HG03060 (cell line): ENCODE measurements at regions not wholly inside any gene's neighbourhood (a gene's known extent, or its start where the extent isn't known, plus 50 kb on each side); places are given as distances from the start of the nearest gene placed in this dataset.

ENCODE experiments used
- ATAC-seq: cut with Tn5 transposase; IDR thresholded peaks from one replicate; pipeline ENCODE4 v1.9.1; 2021; ENCODE audit warnings: low read depth, moderate number of reproducible peaks; ENCODE audit not compliant: unreplicated experiment

GRCh38 chr17:77407321-77408277 lies 266.8 kb downstream of the SEC14L1 start:
- ATAC-seq, result no peak

DNA sequence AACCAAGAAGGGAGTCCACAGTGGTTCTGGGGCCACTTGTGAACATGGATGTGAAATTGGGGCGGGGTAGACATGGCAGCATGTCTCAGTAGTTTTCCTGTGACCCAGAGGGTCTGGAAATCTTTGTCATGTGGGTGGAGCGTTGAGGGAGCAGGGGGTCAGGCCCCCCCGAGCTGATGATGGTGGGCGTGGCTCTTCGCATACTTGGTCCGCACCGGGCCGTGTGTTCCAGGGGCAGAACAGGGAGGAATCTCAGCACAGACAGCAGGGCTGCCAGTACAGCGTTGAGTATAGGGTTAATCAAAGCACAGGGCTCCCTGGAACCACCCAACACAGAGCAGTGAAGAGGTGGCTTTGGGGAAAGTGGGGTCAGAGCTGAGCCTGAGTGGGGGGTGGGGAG lies 267.5 kb downstream of the SEC14L1 start:
- ATAC-seq, result no peak

DNA sequence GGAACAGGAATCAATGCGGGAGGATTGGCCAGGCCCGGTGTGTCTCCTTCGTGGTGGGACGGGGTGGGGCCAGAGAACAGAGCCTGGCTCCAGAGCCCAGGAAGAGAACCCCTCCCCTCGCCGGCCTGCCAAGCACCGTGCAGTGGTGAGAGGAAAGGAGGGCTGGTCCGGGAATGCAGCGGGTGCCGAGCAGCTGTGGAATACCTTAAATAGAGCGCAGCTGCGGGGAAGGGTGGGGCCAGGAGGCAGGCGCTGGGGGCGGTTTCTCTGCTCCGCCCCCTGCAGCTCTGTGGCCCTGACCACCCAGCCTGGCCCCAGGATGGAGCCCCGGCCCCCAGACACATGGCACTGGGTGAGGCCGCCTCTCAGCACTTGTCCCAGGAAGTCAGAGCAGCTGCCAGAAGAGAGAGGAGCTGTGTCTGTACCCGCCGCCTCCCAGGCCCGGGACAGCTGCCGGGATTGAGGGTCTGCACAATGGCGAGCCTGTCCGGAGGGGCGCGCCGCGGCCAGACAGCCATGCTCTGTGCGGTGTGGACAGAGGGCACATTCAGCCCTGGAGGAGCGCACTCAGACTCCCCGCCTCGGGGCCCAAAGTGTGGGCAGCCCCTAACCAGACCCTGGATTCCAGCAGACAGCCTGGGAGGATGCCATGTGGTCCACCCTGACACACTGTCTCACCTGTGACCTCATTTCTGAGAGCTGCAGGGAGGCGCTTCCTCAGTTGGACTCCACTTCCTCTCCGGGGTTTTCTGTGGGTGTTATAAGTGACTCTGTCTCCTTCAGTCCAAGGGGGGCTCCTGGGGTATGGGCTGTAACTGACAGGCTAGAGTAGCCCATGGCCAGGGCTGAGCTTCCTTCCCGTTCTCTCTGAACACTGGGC lies 268.8 kb downstream of the SEC14L1 start:
- ATAC-seq, result no peak

GRCh38 chr17:77410470-77410869 lies 269.7 kb downstream of the SEC14L1 start:
- ATAC-seq, result no peak

- ATAC-seq, result no peak
These were observed 274.1 kb downstream of the SEC14L1 start for GRCh38 chr17:77414811-77415400.

GRCh38 chr17:77416105-77416713 lies 275.4 kb downstream of the SEC14L1 start:
- no peak for ATAC-seq

- no peak for ATAC-seq
These were observed 276.8 kb downstream of the SEC14L1 start for GRCh38 chr17:77417575-77417974.

DNA sequence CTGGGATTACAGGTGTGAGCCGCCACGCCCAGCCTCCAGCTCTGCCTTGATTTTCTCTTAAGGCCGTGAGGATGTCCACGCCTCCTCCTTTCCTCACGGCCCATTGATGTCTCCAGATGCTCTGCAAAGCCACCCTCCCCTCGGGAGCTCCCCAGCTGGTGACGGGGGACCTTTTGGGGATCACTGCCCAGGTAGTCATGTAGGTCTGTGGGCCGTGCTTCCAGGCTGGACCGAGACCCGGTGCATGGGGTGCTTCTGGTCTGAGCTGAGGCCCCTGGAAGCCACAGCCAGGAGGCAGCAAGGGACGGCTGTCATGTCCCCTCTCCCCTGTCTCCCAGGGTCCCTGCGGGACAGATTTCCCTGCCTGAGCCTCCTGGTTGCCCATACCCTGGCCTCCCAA lies 277.8 kb downstream of the SEC14L1 start:
- no peak for ATAC-seq

DNA sequence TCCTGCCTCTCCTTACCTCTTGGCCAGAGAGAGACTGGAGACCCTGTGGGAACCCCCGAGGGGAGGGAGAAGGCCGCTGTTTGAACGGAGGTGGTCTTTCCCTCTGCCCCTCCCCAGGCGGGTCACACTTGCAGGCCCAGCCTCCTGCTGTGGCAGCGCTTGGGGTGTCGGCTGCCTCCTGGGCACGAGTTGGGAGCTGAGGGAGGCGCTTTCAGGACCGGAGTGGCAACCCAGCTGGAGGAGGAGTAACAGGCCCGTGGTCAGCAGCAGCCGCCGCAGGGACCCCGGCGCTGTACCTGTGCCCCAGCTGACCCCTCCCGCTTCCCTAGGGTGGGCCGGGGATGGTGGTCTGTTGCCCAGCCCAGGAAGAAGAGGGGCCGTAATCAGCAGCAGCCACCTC lies 278.3 kb downstream of the SEC14L1 start:
- no peak for ATAC-seq

DNA sequence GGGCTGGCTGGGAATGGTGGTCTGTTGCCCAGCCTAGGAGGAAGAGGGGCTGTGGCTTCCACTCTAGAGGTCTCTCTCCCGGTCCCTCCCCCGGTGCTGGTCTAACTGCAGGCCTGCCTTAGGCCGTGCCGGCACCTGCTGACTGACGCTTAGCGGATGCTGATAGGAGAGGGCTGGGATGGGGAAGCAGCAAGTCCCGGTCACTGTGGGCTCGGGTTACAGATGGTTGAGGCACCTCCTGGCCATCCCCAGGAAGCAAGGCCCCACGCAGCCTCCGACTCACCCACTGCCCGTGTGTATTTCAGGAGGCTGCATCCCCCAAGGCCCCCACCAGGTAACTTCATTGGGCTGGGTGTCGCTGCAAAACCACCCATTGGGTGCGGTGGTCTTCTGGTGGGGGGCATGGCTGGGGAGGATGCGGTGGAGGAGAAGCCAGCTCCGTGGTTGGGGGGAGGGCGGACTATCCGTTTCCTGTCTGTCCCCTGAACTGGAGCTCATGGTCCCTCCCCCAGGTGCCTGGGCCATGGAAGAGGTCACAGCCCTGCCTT lies 278.9 kb downstream of the SEC14L1 start:
- no peak for ATAC-seq

- ATAC-seq, result no peak
These were observed 279.5 kb downstream of the SEC14L1 start for GRCh38 chr17:77420095-77420803.

GRCh38 chr17:77420804-77421629 lies 280.2 kb downstream of the SEC14L1 start:
- no peak for ATAC-seq

DNA sequence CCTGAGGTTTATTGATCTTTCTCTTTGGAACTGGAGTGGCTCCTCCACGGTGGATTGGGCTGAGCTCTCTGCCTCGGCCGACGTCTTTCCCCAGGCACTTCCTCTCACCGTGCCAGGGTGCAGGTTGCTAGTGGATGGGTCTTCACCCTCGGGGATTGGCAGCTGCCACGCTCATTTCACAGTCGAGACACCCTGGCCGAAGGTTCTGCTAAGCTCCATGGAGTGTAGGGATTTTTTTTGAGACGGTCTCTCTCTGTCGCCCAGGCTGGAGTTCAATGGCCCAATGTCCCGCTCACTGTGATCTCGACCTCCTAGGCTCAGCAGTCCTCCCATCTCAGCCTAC lies 280.8 kb downstream of the SEC14L1 start:
- no peak for ATAC-seq

- no peak for ATAC-seq
These were observed 281.5 kb downstream of the SEC14L1 start for GRCh38 chr17:77422104-77422747.

DNA sequence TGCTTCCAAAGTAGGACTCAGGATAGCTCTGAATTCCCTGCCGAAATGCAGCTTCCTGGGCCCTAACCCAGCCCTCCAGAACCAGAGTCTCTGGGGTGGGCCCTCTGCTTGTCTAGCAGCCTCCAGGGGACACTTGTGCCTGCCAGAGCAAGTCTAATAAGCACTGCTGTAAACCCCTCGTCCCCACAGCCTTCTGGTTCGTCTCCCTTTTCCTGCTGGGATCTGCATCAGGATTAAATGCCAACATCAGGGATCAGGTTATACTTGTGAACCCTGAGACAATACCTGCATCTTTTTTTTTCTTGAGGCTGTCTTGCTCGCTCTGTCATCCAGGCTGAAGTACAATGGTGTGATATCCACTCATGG lies 282.0 kb downstream of the SEC14L1 start:
- ATAC-seq, result no peak

GRCh38 chr17:77423589-77424451 lies 283.1 kb downstream of the SEC14L1 start:
- no peak for ATAC-seq

DNA sequence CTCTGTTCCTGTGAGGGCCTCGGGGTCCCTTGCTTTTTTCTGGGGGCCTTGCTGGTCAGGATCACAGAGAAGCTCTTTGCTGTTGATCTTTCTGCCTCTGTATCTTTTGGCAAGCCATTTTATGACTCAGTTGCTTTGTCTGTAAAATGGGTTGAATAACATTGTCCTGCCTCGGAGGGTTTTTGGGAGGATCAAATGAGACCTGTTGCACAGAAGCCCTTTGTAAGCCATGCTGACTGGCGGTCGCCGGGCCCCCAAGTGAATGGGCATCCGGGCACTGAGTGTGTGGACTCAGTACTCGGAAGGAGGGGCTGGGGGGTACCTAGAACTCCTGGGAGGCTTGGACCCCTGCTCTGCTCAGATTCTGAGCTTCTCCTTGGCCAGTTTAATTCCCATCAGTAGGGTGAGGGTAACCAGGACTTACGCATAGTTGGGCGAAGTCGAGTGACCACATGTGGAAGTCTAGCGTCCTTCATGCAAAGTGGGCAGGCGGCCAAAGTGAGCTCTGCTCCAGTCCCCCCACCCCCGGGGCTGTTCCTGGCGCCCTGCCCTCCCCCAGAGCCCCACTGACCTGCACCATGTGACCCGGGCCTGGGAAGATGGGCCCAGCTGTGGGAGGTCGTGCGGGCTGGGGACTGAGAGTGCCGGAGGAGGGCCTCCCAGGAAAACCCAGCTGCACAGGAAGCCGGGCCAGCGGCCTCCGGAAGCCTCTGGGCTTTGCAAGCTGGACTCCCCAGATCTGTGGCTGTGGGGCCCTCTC lies 284.0 kb downstream of the SEC14L1 start:
- ATAC-seq, result no peak
